DMS114 treated with DMSO at 0.1 percent for 48 hours (cell line): ENCODE measurements at regions not wholly inside any gene's neighbourhood (a gene's known extent, or its start where the extent isn't known, plus 50 kb on each side); places are given as distances from the start of the nearest gene placed in this dataset.
"Not testable (repeated sequence)": the region's sequence is repeated elsewhere in the genome, so short reads cannot be mapped to it uniquely, and the experiment has no call there.

Experiments
- DNase-seq: peaks from one replicate; lab custom pipeline; 2025; ENCODE audit not compliant: unreplicated experiment; lab: John Stamatoyannopoulos, UW

DNA sequence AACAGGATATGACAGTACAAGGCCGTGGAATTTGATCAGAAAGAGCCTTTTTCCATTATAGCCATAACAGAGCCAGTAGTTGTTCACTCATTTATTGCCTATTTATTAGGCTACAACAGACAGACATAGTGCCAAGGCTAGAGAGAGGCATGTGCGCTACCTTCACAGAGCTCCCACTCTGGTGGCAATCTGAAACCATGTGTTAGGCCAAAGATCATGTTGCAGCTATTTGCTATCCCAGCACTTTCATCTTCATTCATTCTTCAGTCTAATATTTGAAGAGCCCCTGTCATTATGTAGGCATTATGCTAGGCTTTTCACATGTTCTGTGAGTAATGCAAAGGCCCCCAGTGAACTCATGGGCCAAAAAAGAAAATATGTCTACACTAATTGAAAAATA lies 404.8 kb downstream of the IGSF11 start:
- no peak for DNase-seq

DNA sequence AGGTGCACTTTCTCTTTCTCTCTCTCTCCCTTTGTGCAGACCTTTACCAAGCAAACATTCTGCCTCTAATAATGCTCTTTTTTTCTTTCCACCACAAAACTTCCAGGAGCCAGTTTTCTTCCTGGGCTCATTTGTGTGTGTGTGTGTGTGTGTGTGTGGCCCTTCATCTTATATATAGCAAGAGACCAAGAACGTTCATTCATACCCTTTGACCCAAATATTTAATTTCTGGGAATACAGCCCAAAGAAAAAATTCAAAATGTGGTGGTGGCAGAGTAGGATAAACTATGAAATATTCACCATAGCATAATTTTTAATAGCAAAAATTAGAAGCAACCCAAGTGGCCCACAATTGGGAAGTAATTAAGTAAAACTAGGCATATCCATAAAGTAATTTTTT lies 398.9 kb downstream of the IGSF11 start:
- no peak for DNase-seq

DNA sequence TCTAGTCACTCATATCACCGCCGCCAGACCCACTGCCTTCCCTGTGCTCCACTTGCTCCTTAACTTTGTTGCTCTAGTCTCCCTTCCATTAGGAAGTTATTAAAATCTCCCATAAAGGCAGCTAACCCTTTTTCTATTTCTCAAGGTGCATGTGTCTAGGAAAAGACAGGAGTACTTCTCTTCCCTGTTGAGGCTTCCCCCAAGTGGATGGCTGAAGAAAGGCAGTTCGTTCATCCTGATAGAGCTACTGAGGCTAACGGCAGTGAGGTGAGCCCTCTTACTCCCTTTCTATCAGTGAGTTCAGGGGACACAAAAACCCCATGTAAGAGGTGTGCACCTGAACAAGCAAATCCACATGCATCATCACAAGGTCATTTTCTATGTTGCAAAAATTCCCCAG lies 397.8 kb downstream of the IGSF11 start:
- DNase-seq, result no peak

DNA sequence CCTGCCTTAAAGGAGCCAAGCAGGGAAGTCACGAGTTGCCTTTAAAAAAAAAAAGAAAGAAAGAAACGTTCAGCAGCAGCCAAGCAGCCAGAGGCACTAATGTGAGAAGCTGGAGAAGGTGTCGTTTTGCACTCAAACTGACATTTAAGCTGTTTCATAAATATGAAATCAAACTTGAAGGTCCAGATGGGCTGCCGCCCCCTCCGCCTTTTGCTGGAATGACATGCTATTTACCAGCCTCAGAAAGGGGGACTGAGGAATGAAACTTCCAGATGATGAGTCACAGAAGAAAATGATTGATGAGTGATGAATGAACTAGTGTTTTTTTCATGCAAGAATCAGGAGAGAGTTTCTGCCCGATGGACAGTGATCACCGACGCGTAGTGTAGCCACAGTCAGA lies 396.8 kb downstream of the IGSF11 start:
- DNase-seq, result no peak

DNA sequence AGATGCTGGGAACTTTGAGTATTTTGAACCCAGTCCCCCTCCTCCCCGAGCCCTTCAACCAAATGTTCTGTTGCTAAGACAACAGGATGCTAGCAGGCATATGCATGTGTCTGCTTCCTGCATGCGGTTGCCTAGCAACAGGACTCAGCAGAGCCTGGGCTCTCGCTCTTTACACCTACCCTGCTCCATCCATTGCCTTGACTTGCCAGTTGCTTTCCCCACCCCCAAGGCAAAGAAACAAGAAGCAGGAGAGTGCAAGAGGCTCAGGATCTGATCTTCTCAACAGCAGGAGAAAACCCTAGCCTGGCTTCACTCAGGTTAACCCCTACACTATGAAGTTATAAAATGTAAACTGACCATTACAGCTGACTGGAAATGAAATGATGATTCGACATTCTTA lies 393.0 kb downstream of the IGSF11 start:
- no peak for DNase-seq

DNA sequence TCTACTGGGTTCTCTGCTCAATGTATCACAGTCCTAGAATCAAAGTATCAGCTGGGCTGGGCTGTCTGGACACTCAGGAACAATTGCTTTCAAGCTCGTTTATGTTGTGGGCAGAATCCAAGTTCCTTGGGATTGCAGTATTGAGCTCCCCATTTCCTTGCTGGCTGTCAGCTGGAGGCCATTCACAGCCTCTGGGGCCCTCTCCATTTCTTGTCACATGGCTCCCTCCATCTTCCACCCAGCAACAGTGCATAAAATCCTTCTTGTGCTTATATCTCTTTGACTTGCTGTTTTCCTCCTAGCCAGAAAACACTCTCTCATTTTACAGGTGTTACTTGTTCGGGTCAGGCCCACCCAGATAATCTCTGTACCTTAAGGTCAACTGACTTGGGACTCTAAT lies 363.5 kb downstream of the IGSF11 start:
- no peak for DNase-seq

DNA sequence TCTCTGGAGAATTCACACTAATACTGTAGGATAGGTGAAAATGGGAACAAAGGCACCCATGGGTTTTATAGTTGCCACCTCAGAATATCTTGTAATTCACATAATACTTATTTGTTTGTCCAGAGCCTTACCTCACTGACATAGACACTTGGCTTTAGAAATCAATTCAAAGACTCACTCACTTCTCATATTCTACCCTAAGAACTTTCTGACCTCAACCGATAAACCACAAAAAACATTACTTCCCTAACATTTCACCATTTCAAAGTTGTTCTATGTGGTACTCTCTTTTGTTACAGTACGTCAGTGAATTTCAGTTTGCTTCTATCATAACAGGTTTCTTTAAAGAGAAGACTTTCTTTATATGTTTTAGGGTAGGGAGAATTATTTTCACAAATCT lies 359.3 kb downstream of the IGSF11 start:
- DNase-seq, result no peak

DNA sequence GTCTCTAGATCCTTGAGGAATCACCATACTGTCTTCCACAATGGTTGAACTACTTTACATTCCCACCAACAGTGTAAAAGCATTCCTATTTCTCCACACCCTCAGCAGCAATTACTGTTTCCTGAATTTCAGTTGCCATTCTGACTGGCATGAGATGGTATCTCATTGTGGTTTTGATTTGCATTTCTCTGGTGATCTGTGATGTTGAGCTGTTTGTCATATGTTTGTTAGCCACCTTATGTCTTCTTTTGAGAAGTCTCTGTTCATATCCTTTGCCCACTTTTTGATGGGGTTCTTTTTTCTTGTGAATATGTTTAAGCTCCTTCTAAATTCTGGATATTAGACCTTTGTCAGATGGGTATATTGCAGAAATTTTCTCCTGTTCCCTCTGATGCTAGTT lies 356.0 kb downstream of the IGSF11 start:
- not testable (repeated sequence) for DNase-seq

DNA sequence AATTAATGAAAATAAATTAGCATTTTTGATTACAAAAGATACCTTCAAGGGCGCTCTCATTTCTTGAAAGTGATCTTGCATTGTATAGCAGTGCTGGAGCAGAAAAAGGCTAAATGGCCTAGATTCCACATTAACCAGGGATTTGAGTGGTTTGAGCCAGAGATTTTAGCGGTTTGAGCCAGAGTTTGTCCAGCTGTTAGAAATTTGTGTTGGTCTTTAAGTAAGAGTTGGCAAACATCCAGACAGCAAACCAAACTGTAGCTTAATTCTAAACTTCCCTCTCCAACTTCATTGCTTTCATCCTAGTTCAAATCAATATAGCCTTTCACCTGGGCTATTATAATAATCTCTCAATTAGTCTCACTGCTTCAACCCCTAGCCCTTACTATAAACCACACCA lies 351.7 kb downstream of the IGSF11 start:
- no peak for DNase-seq

DNA sequence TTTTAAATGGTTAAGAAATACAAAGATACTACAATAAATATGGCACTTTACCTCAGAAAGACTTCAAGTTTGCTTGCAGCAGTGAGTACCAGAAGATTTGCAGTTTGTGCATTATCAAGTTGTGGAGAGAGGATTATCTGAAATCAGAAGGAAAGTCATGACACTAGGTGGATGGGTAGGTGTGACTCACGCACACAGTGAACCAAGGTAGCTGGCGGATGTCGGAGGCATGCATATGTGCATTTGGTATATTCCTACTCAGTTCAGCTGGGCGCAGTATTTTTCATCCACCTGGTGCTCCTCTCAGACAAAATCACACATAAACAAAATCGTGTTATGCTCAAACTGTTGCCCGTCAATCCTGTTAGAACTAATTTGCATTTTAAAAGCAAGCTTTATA lies 351.0 kb downstream of the IGSF11 start:
- no peak for DNase-seq

DNA sequence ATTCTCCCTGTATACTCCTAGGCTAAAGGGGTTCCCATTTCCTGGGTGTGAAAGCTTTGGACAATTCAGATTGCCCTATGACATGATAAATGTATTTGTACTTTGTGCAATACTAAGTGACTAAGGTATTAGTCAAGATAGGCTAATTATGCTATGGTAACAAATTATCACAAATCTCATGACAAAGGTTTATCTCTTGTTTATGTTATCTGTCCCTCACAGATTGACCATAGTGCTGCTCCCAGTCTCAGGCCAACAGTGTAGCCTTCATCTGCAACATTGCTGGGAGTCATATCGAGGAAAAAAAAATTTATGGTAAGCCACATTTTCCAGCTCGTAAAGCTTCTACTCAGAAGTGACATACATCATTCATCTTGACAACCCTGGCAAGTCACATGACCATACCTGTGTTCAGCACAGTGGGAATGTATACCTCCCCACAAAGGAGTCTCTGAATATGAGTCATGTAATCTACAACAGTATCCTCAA lies 346.2 kb downstream of the IGSF11 start:
- no peak for DNase-seq

DNA sequence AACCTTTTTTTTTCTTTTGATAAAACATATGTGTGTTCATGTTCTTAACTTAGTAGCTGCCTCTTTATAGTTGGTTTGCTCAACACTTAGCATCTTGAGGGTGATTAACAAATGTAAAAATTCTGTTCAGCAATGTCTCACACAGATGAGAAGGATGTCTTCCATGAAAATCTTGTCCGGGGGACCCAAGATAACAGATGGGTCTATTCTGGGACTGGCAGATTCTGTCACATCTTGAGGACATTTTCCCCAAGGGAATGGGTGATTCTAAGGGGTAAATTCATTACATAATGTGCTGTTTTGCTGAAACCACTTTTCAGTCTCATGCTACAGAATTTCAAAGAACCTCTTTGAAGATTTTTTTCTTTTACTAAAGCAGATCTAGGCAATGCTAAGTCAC lies 342.2 kb downstream of the IGSF11 start:
- no peak for DNase-seq

DNA sequence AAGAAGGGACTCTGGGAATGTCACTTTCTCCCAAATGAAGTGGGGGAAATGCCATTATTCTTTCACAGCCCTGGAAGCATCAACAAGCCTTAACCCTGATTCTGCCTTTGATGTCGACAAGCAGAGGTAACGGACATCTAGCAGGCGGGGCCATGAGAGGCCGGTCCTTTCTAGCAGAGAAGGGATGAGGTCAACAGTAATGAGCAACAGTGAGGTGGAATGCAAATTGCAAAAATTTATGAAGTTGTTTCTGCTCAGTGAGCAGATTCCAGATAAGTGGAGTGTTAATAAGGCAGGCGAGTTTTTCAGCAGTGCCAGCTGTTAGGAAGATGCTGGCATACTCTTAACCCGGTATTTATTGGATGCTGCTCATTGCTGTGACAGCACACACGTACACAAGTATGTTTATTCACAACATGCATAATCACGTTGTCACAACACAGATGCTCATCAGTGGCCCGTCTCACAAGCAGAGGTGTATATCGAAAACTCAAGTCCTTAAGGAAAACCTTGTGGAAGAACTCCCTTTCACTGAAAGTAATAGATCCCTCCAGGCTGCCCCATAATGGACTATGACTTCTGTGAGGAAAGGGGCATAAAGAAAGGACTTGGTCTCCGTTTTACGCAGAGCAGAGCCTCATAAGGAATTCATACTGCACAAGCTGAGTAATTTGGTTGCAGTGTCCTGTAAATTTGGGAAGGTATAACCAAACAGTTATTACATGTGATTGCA lies 329.0 kb downstream of the IGSF11 start:
- no peak for DNase-seq

DNA sequence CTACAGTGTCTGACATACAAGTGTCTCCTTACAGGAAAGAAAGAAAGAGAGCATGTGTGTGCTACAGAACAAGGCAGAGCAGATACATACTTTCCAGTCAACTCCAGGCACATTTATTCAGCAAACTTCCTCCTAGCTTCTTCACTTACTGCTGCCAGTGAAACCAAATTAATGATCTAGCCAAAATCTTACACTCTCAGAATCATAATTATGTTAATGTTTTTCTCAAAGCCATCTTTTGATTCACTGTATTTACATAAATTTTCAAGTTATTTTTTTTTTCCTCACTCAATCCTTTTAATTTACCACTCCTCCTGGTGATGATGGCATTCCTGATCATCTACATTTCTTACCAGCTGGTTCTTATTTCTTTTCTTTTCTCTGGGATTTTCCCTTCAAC lies 326.7 kb downstream of the IGSF11 start:
- DNase-seq, result no peak

DNA sequence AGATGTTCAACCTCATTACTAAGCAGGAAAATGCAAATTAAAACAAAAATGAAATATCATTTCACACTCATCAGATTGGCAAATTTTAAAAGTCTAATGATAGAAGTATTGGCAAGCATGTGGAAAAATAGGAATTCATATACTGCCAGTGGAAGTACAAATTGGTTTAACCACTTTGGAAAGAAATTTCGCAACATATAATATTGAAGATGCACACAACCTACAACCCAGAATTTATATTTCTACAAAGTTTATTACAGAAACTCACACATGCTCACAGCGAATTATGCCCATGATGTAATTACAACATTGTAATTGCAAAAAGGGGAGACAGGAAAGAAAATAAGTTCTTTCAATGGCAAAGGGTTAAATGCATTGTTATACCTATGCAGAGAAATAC lies 324.1 kb downstream of the IGSF11 start:
- no peak for DNase-seq

DNA sequence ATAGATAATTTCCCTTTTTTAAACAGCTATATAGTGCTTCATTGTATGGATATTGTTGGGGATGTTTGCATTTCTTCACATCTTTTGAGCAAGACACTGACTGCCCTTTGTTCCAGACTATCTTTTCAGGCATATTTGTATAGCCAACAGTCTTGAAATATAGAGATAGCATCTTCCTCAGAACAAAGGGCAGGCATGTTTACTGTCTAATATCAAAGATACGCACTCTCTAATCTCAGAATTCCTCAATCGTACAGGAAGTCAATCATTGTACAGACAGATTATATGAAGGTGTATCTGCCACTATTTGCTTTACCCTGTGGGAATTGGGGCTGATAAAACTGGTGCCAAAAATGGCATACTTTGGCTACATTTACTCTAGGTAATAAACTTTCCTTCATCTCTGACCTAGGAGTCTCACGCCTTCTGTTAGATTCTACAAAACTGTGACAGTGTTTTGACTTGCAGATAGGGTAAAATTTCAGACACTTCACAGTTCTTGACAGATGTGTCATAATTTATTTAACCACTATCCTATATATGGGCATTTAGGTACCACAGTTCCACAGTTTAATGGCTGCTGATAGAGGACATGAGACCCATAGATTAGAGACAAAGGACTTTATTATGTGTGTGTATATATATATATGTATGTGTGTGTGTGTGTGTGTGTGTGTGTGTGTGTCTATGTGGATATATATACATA lies 321.0 kb downstream of the IGSF11 start:
- no peak for DNase-seq

DNA sequence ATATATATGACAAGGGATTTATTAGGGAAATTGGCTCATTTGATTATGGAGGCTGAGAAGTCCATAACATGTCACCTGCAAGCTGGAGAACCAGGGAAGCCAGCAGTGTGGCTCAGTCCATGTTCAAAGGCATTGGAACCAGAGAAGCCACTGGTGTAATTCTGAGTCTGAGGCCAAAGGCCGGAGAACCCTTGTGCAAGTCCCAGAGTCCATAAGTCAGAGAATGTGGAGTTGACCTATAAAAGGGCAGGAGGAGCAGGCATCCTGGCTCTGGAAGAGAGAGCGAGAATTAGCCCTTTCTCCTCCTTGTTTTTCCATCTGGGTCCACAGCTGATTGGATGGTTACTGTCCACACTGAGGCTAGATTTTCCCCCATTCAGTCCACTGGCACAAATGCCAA lies 319.8 kb downstream of the IGSF11 start:
- DNase-seq, result no peak

DNA sequence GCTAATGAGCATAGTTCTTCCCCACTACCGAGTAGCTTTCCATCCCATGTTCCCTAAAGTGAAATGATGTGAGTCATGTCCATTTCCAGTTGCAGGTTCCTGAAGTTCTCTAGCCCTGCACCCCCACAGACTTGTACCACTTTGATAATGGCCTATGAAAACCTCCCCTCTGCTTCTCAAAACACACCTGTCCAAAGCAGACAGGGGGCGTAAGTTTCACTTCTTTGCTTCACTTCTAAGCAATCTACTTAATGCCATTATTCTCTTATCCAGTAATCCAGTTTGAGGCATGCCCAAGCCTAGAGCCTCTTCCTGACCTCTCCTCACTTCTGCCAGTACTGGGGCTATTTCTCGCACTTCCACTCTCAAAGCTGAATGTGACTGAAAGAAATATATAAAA lies 305.1 kb downstream of the IGSF11 start:
- DNase-seq, result no peak

DNA sequence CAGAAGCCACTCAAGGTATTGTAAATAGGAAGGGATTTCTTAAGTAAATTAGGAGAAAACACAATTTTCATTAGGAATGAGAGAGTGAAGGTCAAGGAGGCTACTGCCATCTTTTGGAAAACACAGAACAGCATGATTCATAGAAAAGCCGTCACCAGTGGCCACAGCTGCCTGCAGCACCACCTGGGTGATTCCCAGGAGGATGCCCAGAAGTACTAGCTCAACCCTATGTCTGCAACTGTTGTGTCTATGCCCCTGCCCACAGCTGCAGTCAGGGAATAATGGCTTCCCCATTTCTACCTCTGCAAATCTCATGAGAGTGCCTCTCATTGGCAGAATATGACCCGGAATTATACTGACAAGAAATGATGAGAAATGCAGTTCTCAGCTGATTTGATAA lies 300.0 kb downstream of the IGSF11 start:
- DNase-seq, result no peak

DNA sequence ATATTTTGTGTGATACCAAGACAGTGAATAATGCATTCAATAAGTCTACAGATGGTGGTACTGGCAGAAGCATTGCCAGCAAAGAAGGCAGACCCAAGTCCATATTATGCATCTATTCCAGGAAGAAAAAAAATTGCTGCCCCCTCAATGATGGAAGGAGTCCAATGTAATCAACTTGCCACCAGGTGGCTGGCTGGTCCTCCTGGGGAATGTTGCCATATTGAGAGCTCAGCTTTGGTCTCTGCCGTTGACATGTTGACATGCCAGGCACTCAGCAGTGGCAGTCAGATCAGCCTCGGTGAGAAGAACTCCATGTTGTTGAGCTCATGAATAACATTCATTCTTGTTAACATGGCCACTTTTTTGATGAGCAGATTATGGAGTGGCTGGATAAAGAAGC lies 298.5 kb downstream of the IGSF11 start:
- DNase-seq, result no peak

DNA sequence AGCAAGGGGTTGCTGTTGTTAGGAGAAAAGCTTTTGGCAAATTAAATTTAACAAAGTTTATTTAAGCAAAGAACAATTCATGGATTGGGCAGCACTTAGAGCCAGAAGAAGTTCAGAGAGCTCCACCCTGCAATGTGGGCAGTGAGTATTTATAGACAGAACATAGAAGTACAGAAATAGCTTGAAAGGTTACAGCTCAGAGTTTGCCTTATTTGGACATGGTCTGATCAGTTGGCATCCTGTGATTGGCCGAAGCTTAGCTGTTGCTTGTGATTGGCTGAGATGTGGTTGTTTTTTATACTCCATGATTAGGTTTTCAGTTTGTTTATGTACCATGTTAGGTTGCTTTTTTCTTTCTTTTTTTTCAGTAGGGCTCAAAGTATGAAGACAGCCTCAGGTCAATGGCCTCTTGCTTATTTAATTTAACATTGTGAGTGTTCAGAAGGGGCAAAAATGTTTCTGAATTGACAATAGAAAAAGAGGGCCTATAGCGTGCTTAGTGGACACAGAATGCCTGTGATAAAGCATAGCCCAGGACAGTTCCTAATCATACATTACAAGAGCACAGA lies 293.8 kb downstream of the IGSF11 start:
- no peak for DNase-seq

DNA sequence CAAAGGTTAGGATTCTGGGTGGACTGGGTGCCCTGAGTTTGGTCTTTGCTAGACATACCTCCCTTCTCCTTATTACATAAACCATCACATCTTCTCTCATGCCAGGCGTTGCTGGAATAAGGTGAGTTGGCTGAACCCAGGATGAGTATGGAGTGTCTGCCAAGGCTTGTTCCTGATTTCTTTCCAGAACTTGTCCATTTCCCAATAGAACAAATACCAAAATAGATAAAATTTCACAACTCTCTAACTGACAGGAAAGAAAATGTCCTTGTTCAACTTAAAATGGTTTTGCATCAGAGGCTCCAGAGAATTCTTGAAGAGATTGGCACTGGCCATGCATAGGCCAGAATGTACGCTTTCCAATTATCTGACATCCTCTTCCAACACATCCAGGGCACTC lies 291.9 kb downstream of the IGSF11 start:
- DNase-seq, result no peak
